ENCODE measurements at regions not wholly inside any gene's neighbourhood (a gene's known extent, or its start where the extent isn't known, plus 50 kb on each side); places are given as distances from the start of the nearest gene placed in this dataset.
"Not testable (repeated sequence)": the region's sequence is repeated elsewhere in the genome, so short reads cannot be mapped to it uniquely, and the experiment has no call there.

- peak in 5 of 7 experiments; percentile 9 to 34 (median 24) for TF ChIP-seq CTCF (IDR thresholded peaks at IDR 0.05)
- TF ChIP-seq POLR2A (IDR thresholded peaks at IDR 0.05) = not testable (repeated sequence)
These were observed 54.5 kb upstream of the UXS1 start for GRCh38 chr2:106248548-106249151.
